Osteoblast (primary cell): ENCODE measurements at regions not wholly inside any gene's neighbourhood (a gene's known extent, or its start where the extent isn't known, plus 50 kb on each side); places are given as distances from the start of the nearest gene placed in this dataset.
"Not testable (repeated sequence)": the region's sequence is repeated elsewhere in the genome, so short reads cannot be mapped to it uniquely, and the experiment has no call there.

Experiments
- DNase-seq: peaks from one replicate; pipeline ENCODE4 v3.0.0; 2011; ENCODE audit warnings: low spot score, mixed read lengths; ENCODE audit not compliant: insufficient read length; ENCODE audit errors: missing footprints
- H2AFZ ChIP-seq: 2 replicates; pipeline ENCODE4 v1.6.0; 2011; ENCODE audit warnings: mild to moderate bottlenecking, low read length
- H3K27ac ChIP-seq: 2 replicates; pipeline ENCODE4 v1.5.1; 2011; ENCODE audit warnings: mild to moderate bottlenecking, low read depth, low read length, moderate library complexity
- H3K27me3 ChIP-seq: 2 replicates; pipeline ENCODE4 v1.6.0; 2012; ENCODE audit warnings: mild to moderate bottlenecking, control low read depth, inconsistent platforms, low read length, moderate library complexity; ENCODE audit not compliant: insufficient read depth
- H3K36me3 ChIP-seq: 2 replicates; pipeline ENCODE4 v1.5.1; 2011; ENCODE audit warnings: mild to moderate bottlenecking, low read length, control low read depth, moderate library complexity; ENCODE audit not compliant: insufficient read depth
- H3K4me1 ChIP-seq: 2 replicates; pipeline ENCODE4 v1.5.1; 2011; ENCODE audit warnings: mild to moderate bottlenecking, low read length, control low read depth, moderate library complexity; ENCODE audit not compliant: insufficient read depth
- H3K4me2 ChIP-seq: 2 replicates; pipeline ENCODE4 v1.6.0; 2011; ENCODE audit warnings: mild to moderate bottlenecking, low read length; ENCODE audit not compliant: insufficient read depth
- H3K4me3 ChIP-seq: fragments of 200-600 bp; sonication (generic); 3 replicates; pipeline ENCODE4 v1.5.1; 2012; ENCODE audit warnings: mild to moderate bottlenecking, low read length, inconsistent platforms; ENCODE audit not compliant: insufficient read depth
- H3K79me2 ChIP-seq: 2 replicates; pipeline ENCODE4 v1.6.0; 2012; ENCODE audit warnings: mild to moderate bottlenecking, low read length, control low read depth, inconsistent platforms; ENCODE audit not compliant: insufficient read depth
- H3K9me3 ChIP-seq: 2 replicates; pipeline ENCODE4 v1.5.1; 2011; ENCODE audit warnings: low read depth, low read length, control low read depth
- H4K20me1 ChIP-seq: 2 replicates; pipeline ENCODE4 v1.6.0; 2012; ENCODE audit warnings: mild to moderate bottlenecking, low read length, control low read depth; ENCODE audit not compliant: insufficient read depth
- CTCF ChIP-seq: IDR thresholded peaks from 2 replicates; pipeline ENCODE4 v1.5.1; 2011; ENCODE audit warnings: mild to moderate bottlenecking, low read depth, low read length, moderate library complexity; ENCODE audit errors: extremely low read depth

DNA sequence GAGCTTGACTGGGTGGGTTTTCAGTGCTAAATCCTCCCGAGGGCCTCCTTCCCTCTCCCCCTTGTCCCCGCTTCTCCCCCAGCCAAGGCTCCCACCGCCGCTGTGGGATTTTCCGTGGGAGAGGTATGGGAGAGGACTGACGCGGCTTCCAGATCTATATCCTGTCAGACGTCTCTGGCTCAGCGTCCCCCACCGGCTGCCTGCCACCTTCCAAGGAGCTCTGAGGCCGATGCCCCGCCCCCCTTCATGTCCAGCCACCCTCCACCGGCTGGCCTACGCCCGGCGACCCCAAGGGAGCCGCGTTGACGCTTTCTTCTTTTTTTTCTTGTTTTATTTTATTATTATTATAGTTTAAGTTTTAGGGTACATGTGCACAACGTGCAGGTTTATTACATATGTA lies 3916.7 kb upstream of the OR11H1 start:
- not testable (repeated sequence) for H3K79me2 ChIP-seq, H2AFZ ChIP-seq, H3K27me3 ChIP-seq, H3K4me2 ChIP-seq, H3K4me1 ChIP-seq, H4K20me1 ChIP-seq, H3K36me3 ChIP-seq, H3K4me3 ChIP-seq, H3K27ac ChIP-seq, H3K9me3 ChIP-seq, DNase-seq

GRCh38 chr22:11611876-11612275 lies 3916.1 kb upstream of the OR11H1 start:
- H3K4me2 ChIP-seq, H3K4me3 ChIP-seq, H4K20me1 ChIP-seq, H2AFZ ChIP-seq, H3K79me2 ChIP-seq, H3K27me3 ChIP-seq, H3K4me1 ChIP-seq, H3K36me3 ChIP-seq, H3K27ac ChIP-seq, H3K9me3 ChIP-seq: not testable (repeated sequence)
- DNase-seq: peak; percentile 22

- H3K4me2 ChIP-seq, H3K4me3 ChIP-seq, H3K79me2 ChIP-seq, H3K27ac ChIP-seq, H3K27me3 ChIP-seq, H3K36me3 ChIP-seq, H3K9me3 ChIP-seq, H3K4me1 ChIP-seq, H2AFZ ChIP-seq, H4K20me1 ChIP-seq: not testable (repeated sequence)
- DNase-seq: peak; percentile 4
Observed at GRCh38 chr22:11613081-11613897, 3914.7 kb upstream of the OR11H1 start.

DNA sequence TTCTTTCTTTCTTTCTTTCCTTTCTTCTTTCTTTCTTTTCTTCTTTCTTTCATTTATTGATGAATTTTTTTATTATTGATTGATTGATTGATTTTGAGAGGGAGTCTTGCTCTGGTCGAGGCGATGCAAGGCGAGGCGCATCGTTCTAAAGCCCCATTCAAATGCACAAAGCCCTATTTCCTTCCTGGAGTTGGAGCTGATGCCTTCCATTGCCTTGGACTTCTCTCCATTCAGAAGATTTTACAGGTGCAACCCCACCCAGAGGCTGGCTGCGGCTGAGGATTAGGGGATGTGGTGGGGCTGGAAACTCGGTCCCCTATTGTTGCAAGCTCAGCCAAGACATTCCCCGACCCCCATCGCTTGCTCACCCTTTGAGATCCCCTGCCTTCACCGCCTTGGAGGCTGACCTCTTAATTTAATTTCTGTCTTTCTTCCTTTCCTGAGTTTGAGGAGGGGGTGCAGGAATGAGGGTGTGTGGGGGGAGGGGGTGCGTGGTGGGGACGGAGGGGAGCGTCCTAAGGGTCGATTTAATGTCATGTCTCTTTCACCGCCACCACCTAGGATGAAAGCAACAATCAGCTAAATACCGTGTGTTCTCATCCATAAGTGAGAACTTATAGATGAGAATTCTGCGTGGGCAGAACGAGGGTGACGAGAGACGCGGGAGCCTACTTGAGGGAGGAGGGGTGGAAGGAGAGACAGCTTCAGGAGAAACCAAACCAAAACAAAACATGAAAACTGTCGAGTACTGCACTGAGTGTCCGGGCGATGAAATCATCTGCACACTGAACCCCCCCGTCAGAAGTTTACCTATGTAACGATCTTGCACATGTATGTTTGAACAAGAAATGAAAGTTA lies 3913.9 kb upstream of the OR11H1 start:
- H4K20me1 ChIP-seq: no peaks in the 10 kb centered on the region
- TF ChIP-seq CTCF: no peak
- no peak overlapping the region for H3K4me3 ChIP-seq
- H3K9me3 ChIP-seq: peaks cover 5% of the 10 kb centered on the region
- H3K79me2 ChIP-seq: no peaks in the 10 kb centered on the region
- no peaks in the 10 kb centered on the region for H3K27me3 ChIP-seq
- no peak overlapping the region for H3K27ac ChIP-seq
- H3K36me3 ChIP-seq: no peaks in the 10 kb centered on the region
- H3K4me1 ChIP-seq: no peaks in the 10 kb centered on the region
- DNase-seq: peak; percentile 49
- H3K4me2 ChIP-seq: no peak overlapping the region
- no peak overlapping the region for H2AFZ ChIP-seq

- H4K20me1 ChIP-seq, DNase-seq, H3K27ac ChIP-seq, H2AFZ ChIP-seq, H3K4me3 ChIP-seq, H3K36me3 ChIP-seq, H3K79me2 ChIP-seq, H3K27me3 ChIP-seq, H3K4me2 ChIP-seq, H3K9me3 ChIP-seq, H3K4me1 ChIP-seq: not testable (repeated sequence)
Observed at GRCh38 chr22:11614798-11615433, 3913.1 kb upstream of the OR11H1 start.
